SK-N-SH (cell line): ENCODE measurements at regions not wholly inside any gene's neighbourhood (a gene's known extent, or its start where the extent isn't known, plus 50 kb on each side); places are given as distances from the start of the nearest gene placed in this dataset.

Experiments
- CTCF ChIA-PET: fragments of 300-600, 350-600 bp; formaldehyde crosslinking; extraction: SDS; loops from one replicate; lab custom pipeline; 2021; lab: Yijun Ruan, JAX
- POLR2A ChIA-PET: fragments of 350-600 bp; sonication (Branson Sonifier 250); formaldehyde crosslinking; extraction: SDS; loops from one replicate; lab custom pipeline; 2020; ENCODE audit warnings: antibody characterized with exemption, inconsistent platforms; lab: Yijun Ruan, JAX
- DNase-seq: peaks from one replicate; pipeline ENCODE4 v3.0.0; 2012
- H2AFZ ChIP-seq: fragments of 200-600 bp; sonication (generic); 2 replicates; pipeline ENCODE4 v1.8.1; 2016; ENCODE audit warnings: antibody characterized with exemption, mild to moderate bottlenecking, low read depth
- H3F3A ChIP-seq: fragments of 200-600 bp; sonication (generic); replicated peaks from 2 replicates; pipeline ENCODE3; 2016; ENCODE audit warnings: antibody characterized with exemption, mild to moderate bottlenecking; ENCODE audit not compliant: insufficient read depth
- H3K27ac ChIP-seq, 2 experiments: fragments of 200-500 bp in 1 of 2; fragments of 200-600 bp in 1 of 2; sonication (Bioruptor generic) in 1 of 2; sonication (generic), shearing (Covaris generic) in 1 of 2; 2 replicates each; pipeline versions ENCODE4 v1.5.1 to v1.6.1; 2014 to 2016; ENCODE audit warnings: low read depth in 2 of 2, inconsistent platforms in 1 of 2, low read length in 1 of 2, mild to moderate bottlenecking in 1 of 2, mixed read lengths in 1 of 2
- H3K27me3 ChIP-seq: fragments of 200-600 bp; sonication (generic), shearing (Covaris generic); 2 replicates; pipeline ENCODE4 v1.6.1; 2016; ENCODE audit warnings: mixed run types; ENCODE audit not compliant: insufficient read depth
- H3K36me3 ChIP-seq, 2 experiments: fragments of 200-500 bp in 1 of 2; fragments of 200-600 bp in 1 of 2; sonication (Bioruptor generic) in 1 of 2; sonication (generic) in 1 of 2; replicated peaks in 1 of 2; 2 replicates each; pipeline versions ENCODE3 to v1.5.1; 2014 to 2016; ENCODE audit warnings: low read length in 1 of 2, mild to moderate bottlenecking in 1 of 2; ENCODE audit not compliant: insufficient read depth in 2 of 2, control insufficient read depth in 1 of 2
- H3K4me1 ChIP-seq, 2 experiments: fragments of 200-500 bp in 1 of 2; fragments of 200-600 bp in 1 of 2; sonication (Bioruptor generic) in 1 of 2; sonication (generic), shearing (Covaris generic) in 1 of 2; 2 replicates each; pipeline versions ENCODE4 v1.5.1 to v1.6.1; 2014 to 2016; ENCODE audit warnings: low read depth in 1 of 2, low read length in 1 of 2, mixed run types in 1 of 2; ENCODE audit not compliant: insufficient read depth in 2 of 2, control insufficient read depth in 1 of 2
- H3K4me2 ChIP-seq: fragments of 200-600 bp; sonication (generic), shearing (Covaris generic); 2 replicates; pipeline ENCODE4 v1.6.1; 2017; ENCODE audit warnings: mixed run types
- H3K4me3 ChIP-seq, 2 experiments: fragments of 200-500 bp in 1 of 2; fragments of 200-600 bp in 1 of 2; sonication (Bioruptor generic) in 1 of 2; sonication (generic), shearing (Covaris generic) in 1 of 2; 2 replicates each; pipeline versions ENCODE4 v1.5.1 to v1.8.1; 2014 to 2016; ENCODE audit warnings: low read depth in 2 of 2, inconsistent platforms in 1 of 2, low read length in 1 of 2, mild to moderate bottlenecking in 1 of 2, mixed read lengths in 1 of 2, moderate library complexity in 1 of 2
- H3K79me2 ChIP-seq: fragments of 200-600 bp; sonication (generic); 2 replicates; pipeline ENCODE4 v1.8.1; 2017; ENCODE audit warnings: mild to moderate bottlenecking; ENCODE audit not compliant: insufficient read depth
- H3K9ac ChIP-seq: fragments of 200-600 bp; sonication (generic); 2 replicates; pipeline ENCODE4 v1.6.1; 2017; ENCODE audit warnings: mixed run types
- H3K9me2 ChIP-seq: fragments of 200-600 bp; sonication (generic); 2 replicates; pipeline ENCODE4 v1.6.1; 2017; ENCODE audit warnings: mixed run types
- H3K9me3 ChIP-seq: fragments of 200-600 bp; sonication (generic); 2 replicates; pipeline ENCODE4 v1.6.1; 2017; ENCODE audit warnings: mixed run types, mild to moderate bottlenecking, moderate library complexity
- H4K20me1 ChIP-seq: fragments of 200-600 bp; sonication (generic); 2 replicates; pipeline ENCODE4 v1.6.1; 2017; ENCODE audit warnings: mild to moderate bottlenecking, mixed run types; ENCODE audit not compliant: insufficient read depth
- CHD2 ChIP-seq: fragments of 150-350 bp; IDR thresholded peaks from 2 replicates; pipeline ENCODE4 v1.6.1; 2018; ENCODE audit warnings: low read length; ENCODE audit not compliant: partially characterized antibody
- EP300 ChIP-seq, 2 experiments: IDR thresholded peaks; 2 replicates each; pipeline versions ENCODE4 v1.4.0 to v1.6.1; 2012; ENCODE audit warnings: borderline replicate concordance in 1 of 2, low read depth in 1 of 2, low read length in 1 of 2
- EZH2phosphoT487 ChIP-seq: fragments of 200-600 bp; sonication (generic); IDR thresholded peaks from 2 replicates; pipeline ENCODE4 v1.6.1; 2017; ENCODE audit warnings: low read depth, mixed run types, mild to moderate bottlenecking, antibody characterized with exemption, moderate library complexity, borderline replicate concordance
- FOSL2 ChIP-seq: IDR thresholded peaks from 2 replicates; pipeline ENCODE4 v1.4.0; 2012; ENCODE audit warnings: low read depth, mild to moderate bottlenecking, moderate library complexity, borderline replicate concordance
- FOXJ3 ChIP-seq: sonication (generic); formaldehyde crosslinking; IDR thresholded peaks from 2 replicates; pipeline ENCODE4 v1.5.1; 2020; ENCODE audit warnings: mild to moderate bottlenecking, missing genetic modification reagents
- GABPA ChIP-seq: IDR thresholded peaks from 2 replicates; pipeline ENCODE4 v1.4.0; 2012; ENCODE audit warnings: low read depth, mild to moderate bottlenecking
- GATA2 ChIP-seq: sonication (generic); formaldehyde crosslinking; IDR thresholded peaks from 2 replicates; pipeline ENCODE4 v1.5.0; 2020; ENCODE audit warnings: mild to moderate bottlenecking, missing genetic modification reagents
- NFIC ChIP-seq: IDR thresholded peaks from 2 replicates; pipeline ENCODE4 v1.4.0; 2012; ENCODE audit warnings: borderline replicate concordance
- NRF1 ChIP-seq: IDR thresholded peaks from 2 replicates; pipeline ENCODE4 v1.6.1; 2012; ENCODE audit warnings: low read depth, mild to moderate bottlenecking, low read length
- POLR2AphosphoS5 ChIP-seq: IDR thresholded peaks from 2 replicates; pipeline ENCODE4 v1.6.1; 2012; ENCODE audit warnings: low read depth, low read length
- RAD21 ChIP-seq: IDR thresholded peaks from 2 replicates; pipeline ENCODE4 v1.6.1; 2012; ENCODE audit warnings: mild to moderate bottlenecking, low read length
- RCOR1 ChIP-seq: fragments of 150-350 bp; IDR thresholded peaks from 2 replicates; pipeline ENCODE4 v1.6.1; 2017; ENCODE audit warnings: antibody characterized with exemption, low read length
- RXRA ChIP-seq: IDR thresholded peaks from 2 replicates; pipeline ENCODE4 v1.4.0; 2012; ENCODE audit warnings: low read depth, mild to moderate bottlenecking, borderline replicate concordance
- SIN3A ChIP-seq: IDR thresholded peaks from 2 replicates; pipeline ENCODE4 v1.6.1; 2012; ENCODE audit warnings: low read depth, mild to moderate bottlenecking, low read length, moderate library complexity, borderline replicate concordance
- TAF1 ChIP-seq: IDR thresholded peaks from 2 replicates; pipeline ENCODE4 v1.6.1; 2012; ENCODE audit warnings: low read depth, mild to moderate bottlenecking, low read length, moderate library complexity, borderline replicate concordance
- TCF12 ChIP-seq: IDR thresholded peaks from 2 replicates; pipeline ENCODE4 v1.4.0; 2012
- TEAD4 ChIP-seq: IDR thresholded peaks from 2 replicates; pipeline ENCODE4 v1.4.0; 2012; ENCODE audit warnings: mild to moderate bottlenecking, borderline replicate concordance; ENCODE audit not compliant: insufficient read depth
- YY1 ChIP-seq: IDR thresholded peaks from 2 replicates; pipeline ENCODE4 v1.4.0; 2012; ENCODE audit warnings: low read depth, mild to moderate bottlenecking
- WGBS: methylation state at CpG from one replicate; pipeline ENCODE4 v1.1.6; 2017; ENCODE audit warnings: low lambda C conversion rate; 5-methylcytosine and 5-hydroxymethylcytosine counted together
- TF ChIP-seq, protein P1 (sequence below): IDR thresholded peaks from 2 replicates; pipeline ENCODE4 v1.4.0; 2012; ENCODE audit warnings: low read depth, borderline replicate concordance
- TF ChIP-seq, protein P2 (sequence below): fragments of 150-350 bp; IDR thresholded peaks from 2 replicates; pipeline ENCODE4 v1.6.1; 2016; ENCODE audit warnings: mild to moderate bottlenecking, low read depth, low read length
- TF ChIP-seq, protein P3 (sequence below): IDR thresholded peaks from 2 replicates; pipeline ENCODE4 v1.6.1; 2012; ENCODE audit warnings: mild to moderate bottlenecking, low read depth, low read length, moderate library complexity
- TF ChIP-seq, protein P4 (sequence below): IDR thresholded peaks from 2 replicates; pipeline ENCODE4 v1.4.0; 2012; ENCODE audit warnings: low read depth

DNA sequence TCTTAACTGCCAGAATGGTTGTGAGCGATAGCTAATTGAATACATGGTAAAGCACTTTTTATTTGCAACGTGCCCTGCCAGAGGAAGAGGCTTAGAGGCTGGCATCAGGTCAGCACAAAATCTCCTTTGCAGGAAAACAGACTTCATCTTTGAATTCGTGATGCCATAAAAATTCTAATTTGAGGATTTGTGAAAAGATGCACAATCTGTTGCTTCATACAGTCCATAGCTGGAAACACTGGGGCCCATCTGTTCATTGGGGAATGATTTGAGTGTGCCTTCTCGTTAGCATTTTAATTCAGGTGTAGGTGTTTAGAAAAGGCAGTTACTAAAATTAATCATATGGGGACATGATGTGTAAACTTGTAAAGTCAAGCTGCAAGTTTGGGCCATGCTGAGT, 876.0 kb downstream of the SLC4A3 start:
- H3K4me3 ChIP-seq, result no peak overlapping the region
- H3K27me3 ChIP-seq, result no peaks in the 10 kb centered on the region
- no peak for TF ChIP-seq CHD2
- TF ChIP-seq POLR2AphosphoS5, result no peak
- no peak for TF ChIP-seq GATA2 (CRISPR knock-in tag)
- TF ChIP-seq FOXJ3 (CRISPR knock-in tag), result no peak
- TF ChIP-seq GABPA, result no peak
- no peak for TF ChIP-seq RAD21
- TF ChIP-seq TAF1, result no peak
- no peak for TF ChIP-seq RXRA
- no peak for TF ChIP-seq NRF1
- H4K20me1 ChIP-seq, result no peaks in the 10 kb centered on the region
- no peak for DNase-seq
- H3K79me2 ChIP-seq, result no peaks in the 10 kb centered on the region
- H2AFZ ChIP-seq, result no peak overlapping the region
- no peak overlapping the region for H3K27ac ChIP-seq
- CTCF ChIA-PET, result no interaction called here
- H3K9ac ChIP-seq, result no peak overlapping the region
- no peaks in the 10 kb centered on the region for H3K36me3 ChIP-seq
- H3K4me2 ChIP-seq, result no peak overlapping the region
- peaks cover 0 to 5% of the 10 kb centered on the region in 2 experiments; a peak in 1 of 4 replicates for H3K4me1 ChIP-seq
- POLR2A ChIA-PET, result no interaction called here
- H3K9me2 ChIP-seq, result no peaks in the 10 kb centered on the region
- H3F3A ChIP-seq, result peaks cover 13% of the 10 kb centered on the region
- 26% methylated on average over 4 of the region's 4 CpGs for WGBS
- no peaks in the 10 kb centered on the region; the same call in 1 of the 2 replicates for H3K9me3 ChIP-seq

DNA sequence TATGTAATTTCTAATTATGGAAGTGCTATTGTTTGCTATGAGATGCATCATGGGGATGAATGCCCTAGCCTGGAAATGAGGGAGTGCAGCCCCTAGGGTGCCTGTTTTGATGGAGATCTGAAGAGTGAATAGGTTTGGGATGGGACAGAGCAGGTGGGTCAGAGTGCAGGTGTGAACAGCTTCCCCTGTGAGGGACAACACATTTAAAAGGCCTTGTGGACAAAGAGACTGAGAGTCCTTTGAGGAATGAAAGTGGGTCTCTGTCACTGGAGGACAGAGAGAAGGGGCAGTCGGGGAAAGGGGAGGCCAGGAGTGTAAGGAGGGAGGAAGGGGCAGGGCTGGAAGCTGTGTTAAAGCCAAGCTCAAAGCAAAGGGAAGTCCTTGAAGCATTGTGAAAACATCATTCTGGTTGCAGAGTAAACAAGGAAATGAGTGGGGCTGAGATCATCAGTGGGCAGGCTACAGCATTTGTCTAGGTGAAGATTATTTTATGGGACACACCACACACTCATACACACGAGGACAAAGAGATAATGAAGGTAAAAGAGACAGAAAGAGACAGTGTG, 877.6 kb downstream of the SLC4A3 start:
- Histone ChIP-seq H3K4me3 (no peak overlapping the region), H3K9me2 (no peaks in the 10 kb centered on the region), H2AFZ (peak overlapping the region; percentile 73; the same call in 1 of the 2 replicates), H3K27me3 (no peaks in the 10 kb centered on the region), H3K79me2 (no peaks in the 10 kb centered on the region), H3K9me3 (no peaks in the 10 kb centered on the region; the same call in 1 of the 2 replicates), H3K9ac (no peak overlapping the region), H3K4me1 (peaks cover 0 to 8% of the 10 kb centered on the region in 2 experiments; a peak in 1 of 4 replicates), H3F3A (no peaks in the 10 kb centered on the region), H3K36me3 (no peaks in the 10 kb centered on the region), H3K27ac (no peak overlapping the region), H3K4me2 (no peak overlapping the region), H4K20me1 (no peaks in the 10 kb centered on the region)
- ChIA-PET CTCF (no interaction called here), POLR2A (no interaction called here)
- DNase-seq, result no peak
- WGBS, result 4% methylated on average over 2 of the region's 2 CpGs
- TF ChIP-seq SIN3A (no peak), RCOR1 (no peak), EZH2phosphoT487 (no peak), GABPA (no peak), TEAD4 (no peak), TCF12 (no peak), POLR2AphosphoS5 (no peak), NFIC (no peak), EP300 (IDR thresholded peaks at IDR 0.05; ENCODE audit: borderline replicate concordance in 1 of 2, low read depth in 1 of 2, low read length in 1 of 2) (no peak), YY1 (no peak), FOSL2 (no peak)
- TF ChIP-seq, protein P1, sequence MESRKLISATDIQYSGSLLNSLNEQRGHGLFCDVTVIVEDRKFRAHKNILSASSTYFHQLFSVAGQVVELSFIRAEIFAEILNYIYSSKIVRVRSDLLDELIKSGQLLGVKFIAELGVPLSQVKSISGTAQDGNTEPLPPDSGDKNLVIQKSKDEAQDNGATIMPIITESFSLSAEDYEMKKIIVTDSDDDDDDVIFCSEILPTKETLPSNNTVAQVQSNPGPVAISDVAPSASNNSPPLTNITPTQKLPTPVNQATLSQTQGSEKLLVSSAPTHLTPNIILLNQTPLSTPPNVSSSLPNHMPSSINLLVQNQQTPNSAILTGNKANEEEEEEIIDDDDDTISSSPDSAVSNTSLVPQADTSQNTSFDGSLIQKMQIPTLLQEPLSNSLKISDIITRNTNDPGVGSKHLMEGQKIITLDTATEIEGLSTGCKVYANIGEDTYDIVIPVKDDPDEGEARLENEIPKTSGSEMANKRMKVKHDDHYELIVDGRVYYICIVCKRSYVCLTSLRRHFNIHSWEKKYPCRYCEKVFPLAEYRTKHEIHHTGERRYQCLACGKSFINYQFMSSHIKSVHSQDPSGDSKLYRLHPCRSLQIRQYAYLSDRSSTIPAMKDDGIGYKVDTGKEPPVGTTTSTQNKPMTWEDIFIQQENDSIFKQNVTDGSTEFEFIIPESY, result no peak
- TF ChIP-seq, protein P2, sequence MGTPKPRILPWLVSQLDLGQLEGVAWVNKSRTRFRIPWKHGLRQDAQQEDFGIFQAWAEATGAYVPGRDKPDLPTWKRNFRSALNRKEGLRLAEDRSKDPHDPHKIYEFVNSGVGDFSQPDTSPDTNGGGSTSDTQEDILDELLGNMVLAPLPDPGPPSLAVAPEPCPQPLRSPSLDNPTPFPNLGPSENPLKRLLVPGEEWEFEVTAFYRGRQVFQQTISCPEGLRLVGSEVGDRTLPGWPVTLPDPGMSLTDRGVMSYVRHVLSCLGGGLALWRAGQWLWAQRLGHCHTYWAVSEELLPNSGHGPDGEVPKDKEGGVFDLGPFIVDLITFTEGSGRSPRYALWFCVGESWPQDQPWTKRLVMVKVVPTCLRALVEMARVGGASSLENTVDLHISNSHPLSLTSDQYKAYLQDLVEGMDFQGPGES, result no peak
- TF ChIP-seq, protein P3, sequence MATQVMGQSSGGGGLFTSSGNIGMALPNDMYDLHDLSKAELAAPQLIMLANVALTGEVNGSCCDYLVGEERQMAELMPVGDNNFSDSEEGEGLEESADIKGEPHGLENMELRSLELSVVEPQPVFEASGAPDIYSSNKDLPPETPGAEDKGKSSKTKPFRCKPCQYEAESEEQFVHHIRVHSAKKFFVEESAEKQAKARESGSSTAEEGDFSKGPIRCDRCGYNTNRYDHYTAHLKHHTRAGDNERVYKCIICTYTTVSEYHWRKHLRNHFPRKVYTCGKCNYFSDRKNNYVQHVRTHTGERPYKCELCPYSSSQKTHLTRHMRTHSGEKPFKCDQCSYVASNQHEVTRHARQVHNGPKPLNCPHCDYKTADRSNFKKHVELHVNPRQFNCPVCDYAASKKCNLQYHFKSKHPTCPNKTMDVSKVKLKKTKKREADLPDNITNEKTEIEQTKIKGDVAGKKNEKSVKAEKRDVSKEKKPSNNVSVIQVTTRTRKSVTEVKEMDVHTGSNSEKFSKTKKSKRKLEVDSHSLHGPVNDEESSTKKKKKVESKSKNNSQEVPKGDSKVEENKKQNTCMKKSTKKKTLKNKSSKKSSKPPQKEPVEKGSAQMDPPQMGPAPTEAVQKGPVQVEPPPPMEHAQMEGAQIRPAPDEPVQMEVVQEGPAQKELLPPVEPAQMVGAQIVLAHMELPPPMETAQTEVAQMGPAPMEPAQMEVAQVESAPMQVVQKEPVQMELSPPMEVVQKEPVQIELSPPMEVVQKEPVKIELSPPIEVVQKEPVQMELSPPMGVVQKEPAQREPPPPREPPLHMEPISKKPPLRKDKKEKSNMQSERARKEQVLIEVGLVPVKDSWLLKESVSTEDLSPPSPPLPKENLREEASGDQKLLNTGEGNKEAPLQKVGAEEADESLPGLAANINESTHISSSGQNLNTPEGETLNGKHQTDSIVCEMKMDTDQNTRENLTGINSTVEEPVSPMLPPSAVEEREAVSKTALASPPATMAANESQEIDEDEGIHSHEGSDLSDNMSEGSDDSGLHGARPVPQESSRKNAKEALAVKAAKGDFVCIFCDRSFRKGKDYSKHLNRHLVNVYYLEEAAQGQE, result no peak
- TF ChIP-seq, protein P4, sequence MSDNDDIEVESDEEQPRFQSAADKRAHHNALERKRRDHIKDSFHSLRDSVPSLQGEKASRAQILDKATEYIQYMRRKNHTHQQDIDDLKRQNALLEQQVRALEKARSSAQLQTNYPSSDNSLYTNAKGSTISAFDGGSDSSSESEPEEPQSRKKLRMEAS, result no peak
